ENCODE measurements at regions not wholly inside any gene's neighbourhood (a gene's known extent, or its start where the extent isn't known, plus 50 kb on each side); places are given as distances from the start of the nearest gene placed in this dataset.
"Not testable (repeated sequence)": the region's sequence is repeated elsewhere in the genome, so short reads cannot be mapped to it uniquely, and the experiment has no call there.

GRCh38 chr3:106276151-106276550, 407.3 kb upstream of the CBLB start:
- no peak for DNase-seq

- peak in 1 of 5 experiments; percentile 12 for DNase-seq
These were observed 408.2 kb upstream of the CBLB start for GRCh38 chr3:106276755-106277612.

GRCh38 chr3:106277731-106278130, 408.9 kb upstream of the CBLB start:
- DNase-seq, result no peak

GRCh38 chr3:106281221-106281620, 412.4 kb upstream of the CBLB start:
- DNase-seq, result no peak

- no peak for DNase-seq
These were observed 414.1 kb upstream of the CBLB start for GRCh38 chr3:106282943-106283342.

GRCh38 chr3:106288781-106289180, 420.0 kb upstream of the CBLB start:
- DNase-seq, result no peak

GRCh38 chr3:106290304-106290997, 421.6 kb upstream of the CBLB start:
- no peak for DNase-seq

- no peak for DNase-seq
These were observed 424.3 kb upstream of the CBLB start for GRCh38 chr3:106293161-106293560.

GRCh38 chr3:106294121-106294520, 425.3 kb upstream of the CBLB start:
- DNase-seq, result no peak

GRCh38 chr3:106296062-106296461, 427.2 kb upstream of the CBLB start:
- DNase-seq, result no peak

- DNase-seq, result peak in 1 of 5 experiments; percentile 36
These were observed 430.7 kb upstream of the CBLB start for GRCh38 chr3:106299300-106300098.

- DNase-seq, result peak in 1 of 5 experiments; percentile 83
These were observed 433.8 kb upstream of the CBLB start for GRCh38 chr3:106302451-106303221.

- DNase-seq, result no peak
These were observed 435.0 kb upstream of the CBLB start for GRCh38 chr3:106303766-106304165.

- no peak for DNase-seq
These were observed 436.3 kb upstream of the CBLB start for GRCh38 chr3:106305127-106305526.

- no peak for DNase-seq
These were observed 437.1 kb upstream of the CBLB start for GRCh38 chr3:106305882-106306435.

GRCh38 chr3:106309274-106309673, 440.5 kb upstream of the CBLB start:
- DNase-seq, result no peak

- DNase-seq, result not testable (repeated sequence)
These were observed 441.0 kb upstream of the CBLB start for GRCh38 chr3:106309798-106310197.

GRCh38 chr3:106317141-106318055, 448.6 kb upstream of the CBLB start:
- no peak for DNase-seq

- DNase-seq, result not testable (repeated sequence)
These were observed 452.6 kb upstream of the CBLB start for GRCh38 chr3:106321438-106321837.

GRCh38 chr3:106323586-106323985, 454.8 kb upstream of the CBLB start:
- no peak for DNase-seq

Data from T-helper 2 cell (primary cell).